ENCODE measurements at regions not wholly inside any gene's neighbourhood (a gene's known extent, or its start where the extent isn't known, plus 50 kb on each side); places are given as distances from the start of the nearest gene placed in this dataset.

DNA sequence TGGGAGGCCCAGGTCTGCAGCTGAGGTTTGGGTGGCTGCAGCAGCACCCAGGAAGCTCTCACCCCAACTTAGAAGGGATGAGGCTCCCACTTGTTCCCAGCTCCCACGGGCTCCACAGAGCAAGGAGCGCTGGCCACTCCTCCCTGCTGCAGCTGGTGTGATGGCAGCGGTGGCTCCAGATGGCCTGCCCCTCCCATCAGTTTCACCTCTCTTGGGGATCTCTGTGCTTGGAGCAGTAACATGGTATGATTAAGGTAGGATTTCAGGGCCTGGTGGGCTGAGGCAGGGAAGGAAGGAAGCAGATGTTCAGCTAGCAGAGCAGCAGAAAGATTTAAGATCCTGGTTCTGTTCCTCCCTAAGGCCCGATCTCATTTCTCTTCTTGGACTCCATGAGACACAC lies 66.8 kb upstream of the KIF5B start:
- TF ChIP-seq, protein P1, sequence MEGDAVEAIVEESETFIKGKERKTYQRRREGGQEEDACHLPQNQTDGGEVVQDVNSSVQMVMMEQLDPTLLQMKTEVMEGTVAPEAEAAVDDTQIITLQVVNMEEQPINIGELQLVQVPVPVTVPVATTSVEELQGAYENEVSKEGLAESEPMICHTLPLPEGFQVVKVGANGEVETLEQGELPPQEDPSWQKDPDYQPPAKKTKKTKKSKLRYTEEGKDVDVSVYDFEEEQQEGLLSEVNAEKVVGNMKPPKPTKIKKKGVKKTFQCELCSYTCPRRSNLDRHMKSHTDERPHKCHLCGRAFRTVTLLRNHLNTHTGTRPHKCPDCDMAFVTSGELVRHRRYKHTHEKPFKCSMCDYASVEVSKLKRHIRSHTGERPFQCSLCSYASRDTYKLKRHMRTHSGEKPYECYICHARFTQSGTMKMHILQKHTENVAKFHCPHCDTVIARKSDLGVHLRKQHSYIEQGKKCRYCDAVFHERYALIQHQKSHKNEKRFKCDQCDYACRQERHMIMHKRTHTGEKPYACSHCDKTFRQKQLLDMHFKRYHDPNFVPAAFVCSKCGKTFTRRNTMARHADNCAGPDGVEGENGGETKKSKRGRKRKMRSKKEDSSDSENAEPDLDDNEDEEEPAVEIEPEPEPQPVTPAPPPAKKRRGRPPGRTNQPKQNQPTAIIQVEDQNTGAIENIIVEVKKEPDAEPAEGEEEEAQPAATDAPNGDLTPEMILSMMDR (conservative IDR thresholded peaks at IDR 0.05; ENCODE audit: low read depth, low read length), result no peak
- no peak for TF ChIP-seq EZH2phosphoT487 (IDR thresholded peaks at IDR 0.05; ENCODE audit: borderline replicate concordance, low read length)
- TF ChIP-seq EZH2 (IDR thresholded peaks at IDR 0.05; ENCODE audit: low read length, unreplicated experiment), result no peak
